Parathyroid adenoma (tissue), 2 donors: ENCODE measurements at regions not wholly inside any gene's neighbourhood (a gene's known extent, or its start where the extent isn't known, plus 50 kb on each side); places are given as distances from the start of the nearest gene placed in this dataset.

ENCODE experiments used
- H2AFZ ChIP-seq: fragments of 300-600 bp; sonication (generic); one replicate; pipeline ENCODE4 v1.7.0; 2017; ENCODE audit warnings: antibody characterized with exemption, mild to moderate bottlenecking
- H3K27ac ChIP-seq: fragments of 300-600 bp; sonication (generic); one replicate; pipeline ENCODE4 v1.7.0; 2017
- H3K27me3 ChIP-seq: fragments of 300-600 bp; sonication (generic); one replicate; pipeline ENCODE4 v1.7.0; 2017; ENCODE audit warnings: low read length; ENCODE audit not compliant: control insufficient read depth, insufficient read depth
- H3K36me3 ChIP-seq: fragments of 300-600 bp; sonication (generic); one replicate; pipeline ENCODE4 v1.7.0; 2017; ENCODE audit warnings: low read length; ENCODE audit not compliant: control insufficient read depth, insufficient read depth
- H3K4me1 ChIP-seq: fragments of 300-600 bp; sonication (generic); one replicate; pipeline ENCODE4 v1.7.0; 2017; ENCODE audit warnings: control low read depth
- H3K4me2 ChIP-seq: fragments of 300-600 bp; sonication (generic); one replicate; pipeline ENCODE4 v1.7.0; 2017; ENCODE audit warnings: low read length
- H3K4me3 ChIP-seq: fragments of 300-600 bp; sonication (generic); one replicate; pipeline ENCODE4 v1.7.0; 2017; ENCODE audit warnings: low read depth, low read length
- H3K79me2 ChIP-seq: fragments of 300-600 bp; sonication (generic); one replicate; pipeline ENCODE4 v1.7.0; 2017; ENCODE audit warnings: control low read depth
- H3K9ac ChIP-seq: fragments of 300-600 bp; sonication (generic); one replicate; pipeline ENCODE4 v1.7.0; 2017; ENCODE audit warnings: mild to moderate bottlenecking
- H3K9me3 ChIP-seq: fragments of 300-600 bp; sonication (generic); one replicate; pipeline ENCODE4 v1.7.0; 2017; ENCODE audit warnings: low read length; ENCODE audit not compliant: control insufficient read depth
- CTCF ChIP-seq: fragments of 300-600 bp; sonication (generic); IDR thresholded peaks from one replicate; pipeline ENCODE4 v1.7.0; 2017; ENCODE audit warnings: antibody characterized with exemption, mild to moderate bottlenecking
- donor health status: primary hyperparathyroidism.

- Histone ChIP-seq H3K4me3 (no peak overlapping the region), H2AFZ (no peak overlapping the region), H3K36me3 (no peaks in the 10 kb centered on the region), H3K27me3 (no peaks in the 10 kb centered on the region), H3K4me1 (no peaks in the 10 kb centered on the region), H3K9me3 (no peaks in the 10 kb centered on the region), H3K9ac (no peak overlapping the region), H3K79me2 (no peaks in the 10 kb centered on the region), H3K4me2 (no peak overlapping the region), H3K27ac (no peak overlapping the region)
- TF ChIP-seq CTCF: no peak
Observed at GRCh38 chr11:127202105-127202504, 201.5 kb upstream of the KIRREL3 start.

- Histone ChIP-seq H3K27me3 (no peaks in the 10 kb centered on the region), H3K27ac (no peak overlapping the region), H3K4me2 (no peak overlapping the region), H3K79me2 (no peaks in the 10 kb centered on the region), H3K4me1 (no peaks in the 10 kb centered on the region), H3K4me3 (no peak overlapping the region), H3K9ac (no peak overlapping the region), H3K36me3 (no peaks in the 10 kb centered on the region), H2AFZ (no peak overlapping the region), H3K9me3 (no peaks in the 10 kb centered on the region)
- no peak for TF ChIP-seq CTCF
Observed at GRCh38 chr11:127199306-127199801, 198.8 kb upstream of the KIRREL3 start.

- Histone ChIP-seq H3K27me3 (no peaks in the 10 kb centered on the region), H3K4me3 (no peak overlapping the region), H3K4me1 (no peaks in the 10 kb centered on the region), H3K4me2 (no peak overlapping the region), H3K9ac (no peak overlapping the region), H3K9me3 (no peaks in the 10 kb centered on the region), H2AFZ (no peak overlapping the region), H3K36me3 (no peaks in the 10 kb centered on the region), H3K79me2 (no peaks in the 10 kb centered on the region), H3K27ac (no peak overlapping the region)
- no peak for TF ChIP-seq CTCF
Observed at GRCh38 chr11:127195501-127196120, 195.0 kb upstream of the KIRREL3 start.

GRCh38 chr11:127194521-127194920 lies 194.0 kb upstream of the KIRREL3 start:
- Histone ChIP-seq H3K4me1 (no peaks in the 10 kb centered on the region), H3K4me3 (no peak overlapping the region), H3K27ac (no peak overlapping the region), H2AFZ (no peak overlapping the region), H3K9ac (no peak overlapping the region), H3K9me3 (no peaks in the 10 kb centered on the region), H3K36me3 (no peaks in the 10 kb centered on the region), H3K79me2 (no peaks in the 10 kb centered on the region), H3K27me3 (no peaks in the 10 kb centered on the region), H3K4me2 (no peak overlapping the region)
- no peak for TF ChIP-seq CTCF

GRCh38 chr11:127193950-127194349 lies 193.4 kb upstream of the KIRREL3 start:
- H3K4me2 ChIP-seq: no peak overlapping the region
- H3K79me2 ChIP-seq: no peaks in the 10 kb centered on the region
- no peak overlapping the region for H2AFZ ChIP-seq
- no peak overlapping the region for H3K4me3 ChIP-seq
- no peak overlapping the region for H3K9ac ChIP-seq
- no peak for TF ChIP-seq CTCF
- no peak overlapping the region for H3K27ac ChIP-seq
- H3K36me3 ChIP-seq: no peaks in the 10 kb centered on the region
- H3K27me3 ChIP-seq: no peaks in the 10 kb centered on the region
- no peaks in the 10 kb centered on the region for H3K9me3 ChIP-seq
- no peaks in the 10 kb centered on the region for H3K4me1 ChIP-seq
